Karpas-422 (cell line): ENCODE measurements at regions not wholly inside any gene's neighbourhood (a gene's known extent, or its start where the extent isn't known, plus 50 kb on each side); places are given as distances from the start of the nearest gene placed in this dataset.
"Not testable (repeated sequence)": the region's sequence is repeated elsewhere in the genome, so short reads cannot be mapped to it uniquely, and the experiment has no call there.

Source experiments
- DNase-seq: peaks from one replicate; pipeline ENCODE4 v3.0.0-alpha.2; 2015
- H2AFZ ChIP-seq: fragments of 200-600 bp; sonication (generic); 2 replicates; pipeline ENCODE4 v1.6.1; 2014; ENCODE audit warnings: antibody characterized with exemption, low read length, mixed read lengths
- H3K27ac ChIP-seq: fragments of 200-600 bp; sonication (generic); 2 replicates; pipeline ENCODE4 v1.5.1; 2014; ENCODE audit warnings: mild to moderate bottlenecking, low read length, moderate library complexity
- H3K27me3 ChIP-seq: fragments of 200-600 bp; sonication (generic); 2 replicates; pipeline ENCODE4 v1.6.1; 2014; ENCODE audit warnings: low read length, mixed read lengths
- H3K36me3 ChIP-seq: fragments of 200-600 bp; sonication (generic); 2 replicates; pipeline ENCODE4 v1.6.1; 2014; ENCODE audit warnings: low read length, mixed read lengths; ENCODE audit not compliant: insufficient read depth
- H3K4me1 ChIP-seq: fragments of 200-600 bp; sonication (generic); 2 replicates; pipeline ENCODE4 v1.6.1; 2014; ENCODE audit warnings: mild to moderate bottlenecking, low read length, mixed read lengths
- H3K4me2 ChIP-seq: fragments of 200-600 bp; sonication (generic); 2 replicates; pipeline ENCODE4 v1.6.1; 2014; ENCODE audit warnings: low read length, low read depth, mild to moderate bottlenecking; ENCODE audit not compliant: poor library complexity, severe bottlenecking
- H3K4me3 ChIP-seq: fragments of 200-600 bp; sonication (generic); 2 replicates; pipeline ENCODE4 v1.5.1; 2014; ENCODE audit warnings: mild to moderate bottlenecking, antibody characterized with exemption, low read length, mixed read lengths
- H3K79me2 ChIP-seq: fragments of 200-600 bp; sonication (generic); 2 replicates; pipeline ENCODE4 v1.6.1; 2014; ENCODE audit warnings: mild to moderate bottlenecking, low read length, mixed read lengths
- H3K9ac ChIP-seq: fragments of 200-600 bp; sonication (generic); 2 replicates; pipeline ENCODE4 v1.6.0; 2014; ENCODE audit warnings: low read length
- H3K9me2 ChIP-seq: fragments of 200-600 bp; sonication (generic), shearing (Covaris generic); replicated peaks from 2 replicates; pipeline ENCODE4 v1.6.0; 2014; ENCODE audit warnings: mild to moderate bottlenecking, low read length, moderate library complexity; ENCODE audit not compliant: insufficient read depth
- H3K9me3 ChIP-seq: fragments of 300-700, 200-600 bp; sonication (generic); 2 replicates; pipeline ENCODE4 v1.6.1; 2014; ENCODE audit warnings: low read length, mixed read lengths
- H4K20me1 ChIP-seq: fragments of 200-600 bp; sonication (generic); 2 replicates; pipeline ENCODE4 v1.6.1; 2014; ENCODE audit warnings: mild to moderate bottlenecking, antibody characterized with exemption, low read length, low read depth; ENCODE audit not compliant: insufficient read depth

DNA sequence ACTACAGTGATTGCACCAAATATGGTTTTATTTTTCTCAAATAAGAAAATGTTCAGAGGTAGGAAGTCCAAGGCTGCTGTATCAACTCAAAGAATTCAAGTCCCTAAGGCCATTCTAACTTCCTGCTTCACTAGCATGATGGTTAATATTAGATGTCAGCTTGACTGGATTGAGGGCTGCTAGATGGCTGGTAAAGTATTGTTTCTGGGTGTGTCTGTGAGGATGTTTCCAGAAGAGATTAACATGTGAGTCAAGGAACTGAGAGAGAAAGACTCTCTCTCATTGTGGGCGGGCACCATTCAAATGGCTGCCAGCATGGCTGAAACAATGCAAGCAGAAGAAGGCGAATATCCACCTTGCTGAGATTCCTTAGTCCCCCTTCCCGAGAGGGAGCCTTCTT, 77.4 kb upstream of the NRBF2 start:
- Histone ChIP-seq H3K36me3 (no peaks in the 10 kb centered on the region), H3K4me2 (no peak overlapping the region), H3K79me2 (no peaks in the 10 kb centered on the region), H3K27ac (no peak overlapping the region), H3K4me1 (no peaks in the 10 kb centered on the region), H3K9me2 (no peaks in the 10 kb centered on the region), H3K9ac (no peak overlapping the region), H3K9me3 (no peaks in the 10 kb centered on the region), H2AFZ (no peak overlapping the region), H4K20me1 (no peaks in the 10 kb centered on the region), H3K27me3 (no peaks in the 10 kb centered on the region), H3K4me3 (no peak overlapping the region)
- DNase-seq = no peak

DNA sequence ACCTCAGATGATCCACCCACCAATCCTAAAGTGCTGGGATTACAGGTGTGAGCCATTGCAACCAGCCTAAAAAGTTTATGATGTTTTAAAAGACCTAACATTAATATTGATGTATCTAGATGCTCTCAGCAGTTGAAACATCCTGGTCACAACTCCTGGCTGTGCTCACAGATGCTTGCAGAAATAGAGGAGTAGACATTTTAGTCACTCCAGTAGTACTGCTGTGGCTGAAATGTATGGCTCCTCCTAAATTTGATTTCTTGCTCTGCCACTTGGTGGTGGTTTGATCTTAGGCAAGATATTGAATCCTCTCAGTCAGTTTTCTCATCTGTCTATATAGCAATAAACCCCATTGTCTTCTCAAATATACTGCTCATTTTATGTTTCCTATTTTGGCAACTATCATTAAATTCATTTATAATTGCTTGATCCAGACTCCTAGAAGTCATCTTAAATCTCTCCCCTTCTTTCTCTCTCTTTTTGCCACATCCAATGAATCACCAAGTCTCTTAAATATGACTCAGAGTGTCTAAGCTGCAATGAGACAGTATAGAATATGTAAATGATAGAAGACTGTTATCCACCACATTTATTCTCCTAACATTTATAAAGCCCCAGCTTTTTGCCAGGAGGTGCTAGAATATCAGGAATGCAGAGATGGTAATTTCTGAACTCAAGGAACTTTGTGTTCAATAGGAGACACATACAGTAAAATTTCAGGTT, 78.1 kb upstream of the NRBF2 start:
- Histone ChIP-seq H3K9me2 (no peaks in the 10 kb centered on the region), H3K79me2 (no peaks in the 10 kb centered on the region), H3K27ac (no peak overlapping the region), H3K4me1 (no peaks in the 10 kb centered on the region), H3K36me3 (no peaks in the 10 kb centered on the region), H3K27me3 (no peaks in the 10 kb centered on the region), H3K9me3 (no peaks in the 10 kb centered on the region), H3K4me2 (no peak overlapping the region), H2AFZ (no peak overlapping the region), H4K20me1 (no peaks in the 10 kb centered on the region), H3K9ac (no peak overlapping the region), H3K4me3 (no peak overlapping the region)
- DNase-seq = no peak

DNA sequence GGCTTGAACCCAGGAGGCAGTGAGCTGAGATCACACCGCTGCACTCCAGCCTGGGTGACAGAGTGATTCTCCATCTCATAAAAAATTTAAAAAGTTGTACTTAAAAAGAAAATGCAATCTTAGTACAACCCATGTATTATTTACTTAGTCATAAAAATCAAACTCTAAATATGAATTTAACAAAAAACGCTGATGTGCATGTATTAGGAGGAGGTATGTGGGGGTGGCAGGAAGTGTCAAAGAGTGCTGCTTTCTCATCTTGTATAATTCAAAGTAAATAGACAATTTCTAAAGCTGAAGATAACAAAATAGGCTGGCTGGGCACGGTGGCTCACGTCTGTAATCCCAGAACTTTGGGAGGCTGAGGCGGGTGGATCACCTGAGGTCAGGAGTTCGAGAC, 81.0 kb upstream of the NRBF2 start:
- no peak for DNase-seq
- Histone ChIP-seq H3K4me2 (no peak overlapping the region), H3K4me1 (no peaks in the 10 kb centered on the region), H3K9ac (no peak overlapping the region), H2AFZ (no peak overlapping the region), H3K4me3 (no peak overlapping the region), H4K20me1 (no peaks in the 10 kb centered on the region), H3K27me3 (no peaks in the 10 kb centered on the region), H3K27ac (no peak overlapping the region), H3K36me3 (no peaks in the 10 kb centered on the region), H3K9me2 (no peaks in the 10 kb centered on the region), H3K79me2 (no peaks in the 10 kb centered on the region), H3K9me3 (no peaks in the 10 kb centered on the region)

DNA sequence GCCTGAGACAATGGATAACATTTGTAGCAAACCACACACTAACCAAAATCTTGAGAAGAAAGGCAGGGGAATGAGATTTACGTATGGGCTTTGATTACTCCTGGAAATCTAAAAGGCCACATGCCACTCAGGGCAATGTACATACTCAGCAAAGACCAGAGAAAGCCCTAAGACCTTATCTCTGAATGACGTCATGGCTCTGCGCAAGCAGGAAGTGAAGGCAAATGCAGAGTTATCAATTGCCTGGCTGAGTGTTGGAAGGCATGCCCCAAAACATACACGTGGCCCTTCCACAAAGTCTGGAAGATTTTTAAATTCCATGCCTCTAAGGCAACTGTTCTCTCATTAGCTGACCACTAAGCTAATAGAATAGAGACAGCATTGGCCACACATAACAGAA, 90.9 kb upstream of the NRBF2 start:
- no peak for DNase-seq
- H3K27me3 ChIP-seq = no peaks in the 10 kb centered on the region
- H3K9ac ChIP-seq = no peak overlapping the region
- H3K79me2 ChIP-seq = no peaks in the 10 kb centered on the region
- no peaks in the 10 kb centered on the region for H3K36me3 ChIP-seq
- H4K20me1 ChIP-seq = no peaks in the 10 kb centered on the region
- no peaks in the 10 kb centered on the region for H3K9me2 ChIP-seq
- H3K4me2 ChIP-seq = no peak overlapping the region
- no peak overlapping the region for H3K4me3 ChIP-seq
- H3K27ac ChIP-seq = no peak overlapping the region
- no peaks in the 10 kb centered on the region for H3K9me3 ChIP-seq
- no peaks in the 10 kb centered on the region for H3K4me1 ChIP-seq
- no peak overlapping the region for H2AFZ ChIP-seq

DNA sequence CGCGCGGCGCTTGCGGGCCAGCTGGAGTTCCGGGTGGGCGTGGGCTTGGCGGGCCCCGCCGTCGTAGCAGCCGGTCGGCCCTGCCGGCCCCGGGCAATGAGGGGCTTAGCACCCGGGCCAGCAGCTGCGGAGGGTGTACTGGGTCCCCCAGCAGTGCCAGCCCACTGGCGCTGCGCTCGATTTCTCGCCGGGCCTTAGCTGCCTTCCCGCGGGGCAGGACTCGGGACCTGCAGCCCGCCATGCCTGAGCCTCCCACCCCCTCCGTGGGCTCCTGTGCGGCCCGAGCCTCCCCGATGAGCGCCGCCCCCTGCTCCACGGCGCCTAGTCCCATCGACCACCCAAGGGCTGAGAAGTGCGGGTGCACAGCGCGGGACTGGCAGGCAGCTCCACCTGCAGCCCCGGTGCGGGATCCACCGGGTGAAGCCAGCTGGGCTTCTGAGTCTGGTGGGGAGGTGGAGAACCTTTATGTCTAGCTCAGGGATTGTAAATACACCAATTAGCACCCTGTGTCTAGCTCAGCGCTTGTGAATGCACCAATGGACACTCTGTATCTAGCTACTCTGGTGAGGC, 99.4 kb upstream of the NRBF2 start:
- not testable (repeated sequence) for H3K36me3 ChIP-seq, H3K4me3 ChIP-seq, H3K4me1 ChIP-seq, H3K9me2 ChIP-seq, H3K27ac ChIP-seq, H4K20me1 ChIP-seq, H3K79me2 ChIP-seq, H3K9ac ChIP-seq, H3K27me3 ChIP-seq, DNase-seq, H3K4me2 ChIP-seq, H2AFZ ChIP-seq, H3K9me3 ChIP-seq

DNA sequence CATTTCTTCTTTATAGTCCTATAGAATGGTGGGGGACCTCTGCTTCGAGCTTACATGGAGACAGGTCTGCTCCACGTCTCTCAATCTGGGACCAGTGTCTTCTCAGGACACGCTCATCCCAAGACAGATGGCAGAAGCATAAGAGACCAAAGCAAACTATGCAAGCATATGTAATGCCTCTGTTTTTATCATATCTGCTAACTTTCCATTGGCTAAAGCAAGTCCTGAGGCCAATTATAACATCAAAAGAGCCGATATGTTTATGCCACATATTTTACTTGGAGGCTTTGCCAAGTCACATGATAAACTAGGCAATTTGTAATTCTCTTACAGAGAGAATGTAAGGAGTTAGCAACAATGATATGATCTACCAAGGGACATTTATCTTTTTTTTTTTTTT, 102.6 kb upstream of the NRBF2 start:
- Histone ChIP-seq H3K36me3 (no peaks in the 10 kb centered on the region), H3K9ac (no peak overlapping the region), H3K9me2 (no peaks in the 10 kb centered on the region), H4K20me1 (no peaks in the 10 kb centered on the region), H3K79me2 (no peaks in the 10 kb centered on the region), H3K4me1 (no peaks in the 10 kb centered on the region), H3K27me3 (no peaks in the 10 kb centered on the region), H3K4me2 (no peak overlapping the region), H3K4me3 (no peak overlapping the region), H3K27ac (no peak overlapping the region), H3K9me3 (no peaks in the 10 kb centered on the region), H2AFZ (no peak overlapping the region)
- no peak for DNase-seq

DNA sequence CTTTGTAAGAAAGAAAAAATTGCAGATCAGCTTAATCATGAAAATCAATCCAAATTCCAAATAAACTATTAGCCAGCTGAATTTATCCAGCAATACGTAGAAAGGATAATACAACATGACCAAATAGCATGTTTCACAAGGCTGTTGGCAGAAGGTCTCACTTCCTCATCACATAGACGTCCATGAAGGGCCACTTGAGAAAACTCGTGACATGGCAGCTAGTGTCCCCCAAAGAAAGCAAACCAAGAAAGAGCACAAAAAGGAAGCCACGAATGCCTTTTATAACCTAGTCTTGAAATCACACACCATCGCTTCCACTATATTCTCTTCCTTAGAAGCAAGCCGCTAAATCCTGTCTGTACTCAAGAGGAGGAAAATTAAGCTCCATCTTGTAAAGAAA, 105.6 kb upstream of the NRBF2 start:
- Histone ChIP-seq H2AFZ (no peak overlapping the region), H3K79me2 (no peaks in the 10 kb centered on the region), H3K27ac (no peak overlapping the region), H3K9me2 (no peaks in the 10 kb centered on the region), H4K20me1 (no peaks in the 10 kb centered on the region), H3K4me1 (no peaks in the 10 kb centered on the region), H3K27me3 (no peaks in the 10 kb centered on the region), H3K36me3 (no peaks in the 10 kb centered on the region), H3K4me3 (no peak overlapping the region), H3K9me3 (no peaks in the 10 kb centered on the region), H3K9ac (no peak overlapping the region), H3K4me2 (no peak overlapping the region)
- DNase-seq = no peak

DNA sequence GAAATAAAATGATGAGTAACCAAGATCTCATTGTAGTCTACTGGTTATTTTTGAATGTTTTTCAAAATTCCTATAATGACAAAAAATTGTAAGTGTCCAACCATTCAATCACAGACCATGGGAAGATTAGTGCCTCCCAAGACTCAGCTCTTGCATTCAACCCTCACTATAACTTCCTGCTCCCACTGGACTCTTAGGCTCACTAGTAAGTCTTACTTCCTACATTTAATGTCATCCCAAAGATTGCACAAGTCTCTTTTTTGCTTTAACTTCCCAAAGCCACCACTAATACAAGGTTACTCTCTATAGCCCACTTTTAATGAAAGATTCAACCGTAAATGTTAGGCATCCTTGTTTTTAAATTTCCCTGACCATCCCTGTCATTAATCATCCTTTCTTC, 111.9 kb upstream of the NRBF2 start:
- no peaks in the 10 kb centered on the region for H4K20me1 ChIP-seq
- no peaks in the 10 kb centered on the region for H3K27me3 ChIP-seq
- H3K4me3 ChIP-seq = no peak overlapping the region
- no peaks in the 10 kb centered on the region for H3K4me1 ChIP-seq
- no peak overlapping the region for H3K9ac ChIP-seq
- no peaks in the 10 kb centered on the region for H3K9me3 ChIP-seq
- H2AFZ ChIP-seq = no peak overlapping the region
- H3K27ac ChIP-seq = no peak overlapping the region
- H3K4me2 ChIP-seq = no peak overlapping the region
- H3K9me2 ChIP-seq = no peaks in the 10 kb centered on the region
- DNase-seq = no peak
- H3K36me3 ChIP-seq = no peaks in the 10 kb centered on the region
- H3K79me2 ChIP-seq = no peaks in the 10 kb centered on the region
